Stimulated activated CD4-positive, alpha-beta T cell treated with anti-CD3 and anti-CD28 coated beads, Interleukin-12 subunit alpha, Interleukin-12 subunit beta, amount 100 ng/mL, for 4 hours (primary cell): ENCODE measurements at regions not wholly inside any gene's neighbourhood (a gene's known extent, or its start where the extent isn't known, plus 50 kb on each side); places are given as distances from the start of the nearest gene placed in this dataset.
A peak's percentile ranks its signal among the peaks of the same experiment; 100 is the strongest.

ENCODE experiments used
- DNase-seq: peaks from one replicate; pipeline ENCODE4 v3.0.0-alpha.2; 2020

- no peak for DNase-seq
Measured at GRCh38 chr7:156474241-156474743, 166.3 kb upstream of the RNF32 start.

- peak; percentile 18 for DNase-seq
Measured at GRCh38 chr7:156473476-156474240, 166.9 kb upstream of the RNF32 start.

GRCh38 chr7:156472267-156472666 lies 168.3 kb upstream of the RNF32 start:
- no peak for DNase-seq

GRCh38 chr7:156470399-156471320 lies 169.9 kb upstream of the RNF32 start:
- no peak for DNase-seq

- DNase-seq: no peak
Measured at GRCh38 chr7:156466955-156467625, 173.5 kb upstream of the RNF32 start.

GRCh38 chr7:156466272-156466671 lies 174.3 kb upstream of the RNF32 start:
- DNase-seq: no peak

GRCh38 chr7:156465186-156465585 lies 175.4 kb upstream of the RNF32 start:
- DNase-seq: no peak

GRCh38 chr7:156464339-156464738 lies 176.2 kb upstream of the RNF32 start:
- DNase-seq: no peak

GRCh38 chr7:156463280-156463679 lies 177.3 kb upstream of the RNF32 start:
- no peak for DNase-seq

- no peak for DNase-seq
Measured at GRCh38 chr7:156461881-156462665, 178.5 kb upstream of the RNF32 start.

- DNase-seq: no peak
Measured at GRCh38 chr7:156460858-156461627, 179.5 kb upstream of the RNF32 start.

GRCh38 chr7:156459582-156459981 lies 181.0 kb upstream of the RNF32 start:
- no peak for DNase-seq

GRCh38 chr7:156459067-156459466 lies 181.5 kb upstream of the RNF32 start:
- DNase-seq: no peak

- DNase-seq: no peak
Measured at GRCh38 chr7:156458011-156458410, 182.6 kb upstream of the RNF32 start.

- DNase-seq: no peak
Measured at GRCh38 chr7:156456503-156457115, 184.0 kb upstream of the RNF32 start.

- no peak for DNase-seq
Measured at GRCh38 chr7:156456032-156456431, 184.5 kb upstream of the RNF32 start.

- no peak for DNase-seq
Measured at GRCh38 chr7:156450473-156450872, 190.1 kb upstream of the RNF32 start.

- DNase-seq: no peak
Measured at GRCh38 chr7:156448918-156449317, 191.7 kb upstream of the RNF32 start.

GRCh38 chr7:156446990-156447389 lies 193.6 kb upstream of the RNF32 start:
- DNase-seq: no peak

GRCh38 chr7:156445997-156446761 lies 194.4 kb upstream of the RNF32 start:
- DNase-seq: no peak
